ENCODE measurements at regions not wholly inside any gene's neighbourhood (a gene's known extent, or its start where the extent isn't known, plus 50 kb on each side); places are given as distances from the start of the nearest gene placed in this dataset.

- no peak overlapping the region for H3K4me3 ChIP-seq (replicated peaks in 1 of 2; ENCODE audit: low read depth in 1 of 2, low read length in 2 of 2)
- POLR2A ChIA-PET = no interaction called here
- intact Hi-C loops (cut with micrococcal nuclease) = no loop called here
- H3K36me3 ChIP-seq (ENCODE audit: control insufficient read depth in 1 of 2, insufficient read depth in 2 of 2, low read length in 2 of 2) = no peaks in the 10 kb centered on the region
- no peaks in the 10 kb centered on the region for H3K27me3 ChIP-seq (ENCODE audit: insufficient read depth, low read length)
- H3K27ac ChIP-seq (ENCODE audit: low read depth, low read length) = no peak overlapping the region
- H3K9me2 ChIP-seq (ENCODE audit: insufficient read depth) = no peaks in the 10 kb centered on the region
- H3K9ac ChIP-seq (ENCODE audit: low read length) = no peak overlapping the region
- BruUV-seq (replicated peaks) = no TSS peak
- H4K20me1 ChIP-seq (ENCODE audit: insufficient read depth) = no peaks in the 10 kb centered on the region
- H3K4me2 ChIP-seq (ENCODE audit: low read length) = no peak overlapping the region
- CTCF ChIA-PET = no interaction called here
- no peaks in the 10 kb centered on the region for H3K4me1 ChIP-seq (ENCODE audit: control insufficient read depth in 1 of 2, insufficient read depth in 2 of 2, low read length in 2 of 2)
- H3K9me3 ChIP-seq (ENCODE audit: control insufficient read depth in 1 of 2, insufficient read depth in 1 of 2, low read depth in 1 of 2, low read length in 2 of 2) = peaks cover 0 to 9% of the 10 kb centered on the region in 2 experiments; a peak in 2 of 4 replicates
- DNase-seq (ENCODE audit: low read depth, low spot score) (no peak), ATAC-seq (no peak)
- TF ChIP-seq ZNF274 (IDR thresholded peaks at IDR 0.05; ENCODE audit: low read depth, low read length) (no peak), REST (IDR thresholded peaks at IDR 0.05; ENCODE audit: low read depth) (no peak), FOSL1 (IDR thresholded peaks at IDR 0.05; ENCODE audit: low read depth) (no peak), YY1 (IDR thresholded peaks at IDR 0.05; ENCODE audit: extremely low read depth, insufficient replicate concordance, low read depth, low read length) (no peak), EZH2 (IDR thresholded peaks at IDR 0.05) (no peak), CEBPB (IDR thresholded peaks at IDR 0.05; ENCODE audit: low read depth) (no peak), ELF1 (IDR thresholded peaks at IDR 0.05; ENCODE audit: borderline replicate concordance, low read depth) (no peak), EGR1 (IDR thresholded peaks at IDR 0.05; ENCODE audit: low read depth) (no peak), EZH2phosphoT487 (IDR thresholded peaks at IDR 0.05; ENCODE audit: borderline replicate concordance) (no peak), SIN3A (IDR thresholded peaks at IDR 0.05; ENCODE audit: low read depth) (no peak), POLR2AphosphoS5 (IDR thresholded peaks at IDR 0.05; ENCODE audit: low read depth, low read length) (no peak), RAD21 (IDR thresholded peaks at IDR 0.05; ENCODE audit: low read depth) (no peak), TCF7L2 (IDR thresholded peaks at IDR 0.05; ENCODE audit: borderline replicate concordance, extremely low read depth, insufficient read depth, insufficient read length) (no peak)
- H2AFZ ChIP-seq (ENCODE audit: low read depth, low read length, poor library complexity, severe bottlenecking) = no peak overlapping the region
- no peaks in the 10 kb centered on the region for H3K79me2 ChIP-seq (ENCODE audit: insufficient read depth, low read length)
- RAD21 ChIA-PET (ENCODE audit: low non-redundant PET in 1 of 2, low total read pairs in 2 of 2, uncharacterized antibody in 2 of 2, unreplicated experiment in 2 of 2) = no interaction called here
Measured at GRCh38 chr2:5145053-5145452, 547.1 kb upstream of the SOX11 start.
